ENCODE measurements at regions not wholly inside any gene's neighbourhood (a gene's known extent, or its start where the extent isn't known, plus 50 kb on each side); places are given as distances from the start of the nearest gene placed in this dataset.
"Not testable (repeated sequence)": the region's sequence is repeated elsewhere in the genome, so short reads cannot be mapped to it uniquely, and the experiment has no call there.

GRCh38 chr12:131293071-131294015 is 339.6 kb downstream of the ADGRD1 start:
- H3K79me2 ChIP-seq (ENCODE audit: control insufficient read depth, insufficient read depth, low read length); POLR2A ChIA-PET; DNase-seq (ENCODE audit: extremely low read depth in 1 of 4, low spot score in 3 of 4); H3K36me3 ChIP-seq (ENCODE audit: control insufficient read depth, insufficient read depth, low read length); H3K9ac ChIP-seq (ENCODE audit: insufficient read depth in 1 of 2, low read depth in 2 of 2, low read length in 2 of 2); H3K27ac ChIP-seq (ENCODE audit: extremely low read depth, low read depth, low read length); H3K4me1 ChIP-seq (replicated peaks in 1 of 2; ENCODE audit: control insufficient read depth in 2 of 2, insufficient read depth in 2 of 2, low read length in 2 of 2); in situ Hi-C loops (cut with MboI); ATAC-seq; H3K9me3 ChIP-seq (replicated peaks; ENCODE audit: control insufficient read depth, insufficient read depth, low read depth, low read length); intact Hi-C loops (cut with micrococcal nuclease); H4K20me1 ChIP-seq (replicated peaks; ENCODE audit: control insufficient read depth, insufficient read depth, low read length); CTCF ChIA-PET (ENCODE audit: low intra/inter-chr PET ratio); H3K4me3 ChIP-seq; H3K9me1 ChIP-seq (ENCODE audit: control insufficient read depth, insufficient read depth, low read length); BruUV-seq (replicated peaks): not testable (repeated sequence)
- Histone ChIP-seq H3K27me3 (ENCODE audit: control insufficient read depth in 2 of 2, insufficient read depth in 2 of 2, low read length in 2 of 2) (peaks cover 0 to 13% of the 10 kb centered on the region in 2 experiments; a peak in 2 of 5 replicates), H3K4me2 (ENCODE audit: insufficient read depth, low read length) (peak overlapping the region; percentile 32; the same call in 1 of the 2 replicates), H2AFZ (ENCODE audit: low read depth, low read length) (peak overlapping the region; percentile 49; the same call in 1 of the 2 replicates)
- 24% methylated on average over 26 of the region's 26 CpGs for WGBS (ENCODE audit: insufficient coverage, low coverage, missing lambda C conversion rate)
- peak; percentile 40 for FAIRE-seq
- peak; percentile 40 for TF ChIP-seq TFE3 (CRISPR knock-in tag; IDR thresholded peaks at IDR 0.05)

- BruUV-seq (replicated peaks); POLR2A ChIA-PET; H3K4me3 ChIP-seq; CTCF ChIA-PET (ENCODE audit: low intra/inter-chr PET ratio); H3K4me1 ChIP-seq (replicated peaks in 1 of 2; ENCODE audit: control insufficient read depth in 2 of 2, insufficient read depth in 2 of 2, low read length in 2 of 2); ATAC-seq; H4K20me1 ChIP-seq (replicated peaks; ENCODE audit: control insufficient read depth, insufficient read depth, low read length); H3K4me2 ChIP-seq (ENCODE audit: insufficient read depth, low read length); H3K9me3 ChIP-seq (replicated peaks; ENCODE audit: control insufficient read depth, insufficient read depth, low read depth, low read length); H3K27ac ChIP-seq (ENCODE audit: extremely low read depth, low read depth, low read length); H3K79me2 ChIP-seq (ENCODE audit: control insufficient read depth, insufficient read depth, low read length); FAIRE-seq; H3K9me1 ChIP-seq (ENCODE audit: control insufficient read depth, insufficient read depth, low read length); H3K9ac ChIP-seq (ENCODE audit: insufficient read depth in 1 of 2, low read depth in 2 of 2, low read length in 2 of 2); intact Hi-C loops (cut with micrococcal nuclease); H2AFZ ChIP-seq (ENCODE audit: low read depth, low read length); DNase-seq (ENCODE audit: extremely low read depth in 1 of 4, low spot score in 3 of 4); H3K36me3 ChIP-seq (ENCODE audit: control insufficient read depth, insufficient read depth, low read length): not testable (repeated sequence)
- H3K27me3 ChIP-seq (ENCODE audit: control insufficient read depth in 2 of 2, insufficient read depth in 2 of 2, low read length in 2 of 2): peaks cover 0 to 13% of the 10 kb centered on the region in 2 experiments; a peak in 2 of 5 replicates
- in situ Hi-C loops (cut with MboI): loop anchor here (5.0 kb wide), 1 partner anchor 373 kb away; no protein-coding TSS in a partner anchor
- 37% methylated on average over 11 of the region's 12 CpGs for WGBS (ENCODE audit: insufficient coverage, low coverage, missing lambda C conversion rate)
Measured at GRCh38 chr12:131294716-131295115, 341.0 kb downstream of the ADGRD1 start.

- intact Hi-C loops (cut with micrococcal nuclease); H3K36me3 ChIP-seq (ENCODE audit: control insufficient read depth, insufficient read depth, low read length); H3K27ac ChIP-seq (ENCODE audit: extremely low read depth, low read depth, low read length); H3K4me2 ChIP-seq (ENCODE audit: insufficient read depth, low read length); H4K20me1 ChIP-seq (replicated peaks; ENCODE audit: control insufficient read depth, insufficient read depth, low read length); H3K79me2 ChIP-seq (ENCODE audit: control insufficient read depth, insufficient read depth, low read length); H3K4me3 ChIP-seq; H3K9me1 ChIP-seq (ENCODE audit: control insufficient read depth, insufficient read depth, low read length); CTCF ChIA-PET (ENCODE audit: low intra/inter-chr PET ratio); DNase-seq (ENCODE audit: extremely low read depth in 1 of 4, low spot score in 3 of 4); FAIRE-seq; H3K9me3 ChIP-seq (replicated peaks; ENCODE audit: control insufficient read depth, insufficient read depth, low read depth, low read length); POLR2A ChIA-PET; H3K9ac ChIP-seq (ENCODE audit: insufficient read depth in 1 of 2, low read depth in 2 of 2, low read length in 2 of 2); H3K4me1 ChIP-seq (replicated peaks in 1 of 2; ENCODE audit: control insufficient read depth in 2 of 2, insufficient read depth in 2 of 2, low read length in 2 of 2); H2AFZ ChIP-seq (ENCODE audit: low read depth, low read length); BruUV-seq (replicated peaks): not testable (repeated sequence)
- WGBS (ENCODE audit: insufficient coverage, low coverage, missing lambda C conversion rate): no CpG with 5 or more reads among the region's 9 CpGs
- peaks cover 0 to 13% of the 10 kb centered on the region in 2 experiments; a peak in 2 of 5 replicates for H3K27me3 ChIP-seq (ENCODE audit: control insufficient read depth in 2 of 2, insufficient read depth in 2 of 2, low read length in 2 of 2)
- in situ Hi-C loops (cut with MboI): loop anchor here (5.0 kb wide), 1 partner anchor 372 kb away; no protein-coding TSS in a partner anchor
- ATAC-seq: peak; percentile 18; the same call in 2 of the 3 replicates
Measured at GRCh38 chr12:131295117-131295516, 341.4 kb downstream of the ADGRD1 start.
